ENCODE measurements at regions not wholly inside any gene's neighbourhood (a gene's known extent, or its start where the extent isn't known, plus 50 kb on each side); places are given as distances from the start of the nearest gene placed in this dataset.

GRCh38 chr4:96205143-96205936 lies 365.4 kb downstream of the PDHA2 start:
- H3K4me3 Mint-ChIP-seq, result no peak overlapping the region
- H3K36me3 Mint-ChIP-seq (ENCODE audit: low read depth), result no peaks in the 10 kb centered on the region
- no peak for ATAC-seq (replicated peaks)
- H3K27ac Mint-ChIP-seq, result no peak overlapping the region
- H3K27me3 Mint-ChIP-seq, result no peaks in the 10 kb centered on the region
- no peaks in the 10 kb centered on the region for H3K4me1 Mint-ChIP-seq
- H3K9me3 Mint-ChIP-seq, result peaks cover 4% of the 10 kb centered on the region

GRCh38 chr4:96227515-96227914 lies 387.6 kb downstream of the PDHA2 start:
- Mint-ChIP-seq H3K4me3 (no peak overlapping the region), H3K27ac (no peak overlapping the region), H3K4me1 (no peaks in the 10 kb centered on the region), H3K27me3 (no peaks in the 10 kb centered on the region), H3K36me3 (ENCODE audit: low read depth) (no peaks in the 10 kb centered on the region), H3K9me3 (no peaks in the 10 kb centered on the region)
- ATAC-seq (replicated peaks), result no peak

GRCh38 chr4:96228463-96228862 lies 388.6 kb downstream of the PDHA2 start:
- Mint-ChIP-seq H3K36me3 (ENCODE audit: low read depth) (no peaks in the 10 kb centered on the region), H3K9me3 (no peaks in the 10 kb centered on the region), H3K27me3 (no peaks in the 10 kb centered on the region), H3K4me1 (no peaks in the 10 kb centered on the region), H3K27ac (no peak overlapping the region), H3K4me3 (no peak overlapping the region)
- ATAC-seq (replicated peaks), result no peak

GRCh38 chr4:96240041-96240440 lies 400.1 kb downstream of the PDHA2 start:
- ATAC-seq (replicated peaks), result no peak
- Mint-ChIP-seq H3K36me3 (ENCODE audit: low read depth) (no peaks in the 10 kb centered on the region), H3K4me1 (no peaks in the 10 kb centered on the region)

GRCh38 chr4:96241819-96242218 lies 401.9 kb downstream of the PDHA2 start:
- Mint-ChIP-seq H3K4me3 (no peak overlapping the region), H3K36me3 (ENCODE audit: low read depth) (no peaks in the 10 kb centered on the region), H3K27me3 (no peaks in the 10 kb centered on the region), H3K4me1 (no peaks in the 10 kb centered on the region), H3K27ac (no peak overlapping the region), H3K9me3 (no peaks in the 10 kb centered on the region)
- ATAC-seq (replicated peaks), result no peak

More at GRCh38 chr4:96240041-96240440, 400.1 kb downstream of the PDHA2 start:
- Mint-ChIP-seq H3K9me3 (no peaks in the 10 kb centered on the region), H3K27me3 (no peaks in the 10 kb centered on the region), H3K27ac (no peak overlapping the region), H3K4me3 (no peak overlapping the region)

- Mint-ChIP-seq H3K9me3 (peaks cover under 1% of the 10 kb centered on the region), H3K4me1 (no peaks in the 10 kb centered on the region), H3K36me3 (ENCODE audit: low read depth) (no peaks in the 10 kb centered on the region), H3K27ac (no peak overlapping the region), H3K27me3 (no peaks in the 10 kb centered on the region), H3K4me3 (no peak overlapping the region)
- no peak for ATAC-seq (replicated peaks)
These were observed 407.2 kb downstream of the PDHA2 start for GRCh38 chr4:96247096-96247495.

- Mint-ChIP-seq H3K9me3 (peaks cover 3% of the 10 kb centered on the region), H3K4me3 (no peak overlapping the region), H3K4me1 (no peaks in the 10 kb centered on the region), H3K27me3 (no peaks in the 10 kb centered on the region), H3K36me3 (ENCODE audit: low read depth) (no peaks in the 10 kb centered on the region), H3K27ac (no peak overlapping the region)
- no peak for ATAC-seq (replicated peaks)
These were observed 408.3 kb downstream of the PDHA2 start for GRCh38 chr4:96248225-96248624.

GRCh38 chr4:96260064-96260682 lies 420.3 kb downstream of the PDHA2 start:
- Mint-ChIP-seq H3K4me3 (no peak overlapping the region), H3K27ac (no peak overlapping the region), H3K36me3 (ENCODE audit: low read depth) (no peaks in the 10 kb centered on the region), H3K27me3 (no peaks in the 10 kb centered on the region), H3K9me3 (no peaks in the 10 kb centered on the region), H3K4me1 (no peaks in the 10 kb centered on the region)
- ATAC-seq (replicated peaks), result no peak

GRCh38 chr4:96262057-96262456 lies 422.2 kb downstream of the PDHA2 start:
- H3K36me3 Mint-ChIP-seq (ENCODE audit: low read depth), result no peaks in the 10 kb centered on the region
- H3K27me3 Mint-ChIP-seq, result no peaks in the 10 kb centered on the region
- no peaks in the 10 kb centered on the region for H3K9me3 Mint-ChIP-seq
- H3K27ac Mint-ChIP-seq, result no peak overlapping the region
- no peaks in the 10 kb centered on the region for H3K4me1 Mint-ChIP-seq
- ATAC-seq (replicated peaks), result no peak
- H3K4me3 Mint-ChIP-seq, result no peak overlapping the region

GRCh38 chr4:96263291-96263690 lies 423.4 kb downstream of the PDHA2 start:
- Mint-ChIP-seq H3K4me3 (no peak overlapping the region), H3K27me3 (no peaks in the 10 kb centered on the region), H3K9me3 (peaks cover 5% of the 10 kb centered on the region), H3K36me3 (ENCODE audit: low read depth) (no peaks in the 10 kb centered on the region), H3K27ac (no peak overlapping the region), H3K4me1 (no peaks in the 10 kb centered on the region)
- no peak for ATAC-seq (replicated peaks)

- Mint-ChIP-seq H3K9me3 (peaks cover 5% of the 10 kb centered on the region), H3K27ac (no peak overlapping the region), H3K4me3 (no peak overlapping the region), H3K27me3 (peaks cover 3% of the 10 kb centered on the region), H3K36me3 (ENCODE audit: low read depth) (no peaks in the 10 kb centered on the region), H3K4me1 (no peaks in the 10 kb centered on the region)
- no peak for ATAC-seq (replicated peaks)
These were observed 425.1 kb downstream of the PDHA2 start for GRCh38 chr4:96264941-96265463.

- H3K27ac Mint-ChIP-seq, result no peak overlapping the region
- H3K27me3 Mint-ChIP-seq, result no peaks in the 10 kb centered on the region
- no peak for ATAC-seq (replicated peaks)
- no peaks in the 10 kb centered on the region for H3K9me3 Mint-ChIP-seq
- H3K4me1 Mint-ChIP-seq, result no peaks in the 10 kb centered on the region
- H3K36me3 Mint-ChIP-seq (ENCODE audit: low read depth), result no peaks in the 10 kb centered on the region
- H3K4me3 Mint-ChIP-seq, result no peak overlapping the region
These were observed 453.9 kb downstream of the PDHA2 start for GRCh38 chr4:96293806-96294205.

GRCh38 chr4:96295143-96295741 lies 455.3 kb downstream of the PDHA2 start:
- H3K27ac Mint-ChIP-seq, result no peak overlapping the region
- H3K4me3 Mint-ChIP-seq, result no peak overlapping the region
- ATAC-seq (replicated peaks), result no peak
- H3K36me3 Mint-ChIP-seq (ENCODE audit: low read depth), result no peaks in the 10 kb centered on the region
- no peaks in the 10 kb centered on the region for H3K4me1 Mint-ChIP-seq
- H3K27me3 Mint-ChIP-seq, result peaks cover 2% of the 10 kb centered on the region
- no peaks in the 10 kb centered on the region for H3K9me3 Mint-ChIP-seq

- Mint-ChIP-seq H3K27ac (no peak overlapping the region), H3K9me3 (no peaks in the 10 kb centered on the region), H3K4me1 (no peaks in the 10 kb centered on the region), H3K27me3 (peaks cover 2% of the 10 kb centered on the region), H3K4me3 (no peak overlapping the region), H3K36me3 (ENCODE audit: low read depth) (no peaks in the 10 kb centered on the region)
- ATAC-seq (replicated peaks), result no peak
These were observed 461.8 kb downstream of the PDHA2 start for GRCh38 chr4:96301715-96302114.

- no peak for ATAC-seq (replicated peaks)
These were observed 465.1 kb downstream of the PDHA2 start for GRCh38 chr4:96305030-96305429.

More at GRCh38 chr4:96305030-96305429, 465.1 kb downstream of the PDHA2 start:
- no peaks in the 10 kb centered on the region for H3K4me1 Mint-ChIP-seq
- no peaks in the 10 kb centered on the region for H3K36me3 Mint-ChIP-seq (ENCODE audit: low read depth)
- H3K4me3 Mint-ChIP-seq, result no peak overlapping the region
- H3K27me3 Mint-ChIP-seq, result no peaks in the 10 kb centered on the region
- H3K9me3 Mint-ChIP-seq, result peaks cover 7% of the 10 kb centered on the region
- H3K27ac Mint-ChIP-seq, result no peak overlapping the region
